Spleen (tissue), 11 donors: ENCODE measurements at regions not wholly inside any gene's neighbourhood (a gene's known extent, or its start where the extent isn't known, plus 50 kb on each side); places are given as distances from the start of the nearest gene placed in this dataset.

Source experiments
- DNase-seq: peaks from one replicate; pipeline ENCODE4 v3.0.0-alpha.2; 2020
- H3K27ac ChIP-seq, 8 donors: fragments of 200-600 bp; sonication (generic) in 7 of 8; 1 replicate in 4 of 8; 2 replicates in 4 of 8; pipeline versions ENCODE4 v1.5.0 to v1.8.0; 2016 to 2021; ENCODE audit warnings: inconsistent platforms in 4 of 8, mild to moderate bottlenecking in 4 of 8, moderate library complexity in 1 of 8
- H3K27me3 ChIP-seq, 7 donors: fragments of 200-600 bp; sonication (generic) in 6 of 7; replicated peaks in 1 of 7; 1 replicate in 4 of 7; 2 replicates in 3 of 7; pipeline versions ENCODE4 v1.5.0 to v1.8.0; 2016 to 2021; ENCODE audit warnings: inconsistent platforms in 3 of 7, mild to moderate bottlenecking in 1 of 7
- H3K36me3 ChIP-seq, 6 donors: fragments of 200-600 bp; sonication (generic) in 5 of 6; 1 replicate in 4 of 6; 2 replicates in 2 of 6; pipeline versions ENCODE4 v1.5.0 to v1.8.0; 2016 to 2021; ENCODE audit warnings: inconsistent platforms in 2 of 6
- H3K4me1 ChIP-seq, 6 donors: fragments of 200-600 bp; sonication (generic) in 5 of 6; 1 replicate in 3 of 6; 2 replicates in 3 of 6; pipeline versions ENCODE4 v1.5.0 to v1.8.0; 2016 to 2021; ENCODE audit warnings: inconsistent platforms in 3 of 6
- H3K4me3 ChIP-seq, 8 donors: fragments of 200-600 bp; sonication (generic) in 7 of 8; 1 replicate in 4 of 8; 2 replicates in 4 of 8; pipeline versions ENCODE4 v1.5.0 to v1.8.0; 2016 to 2021; ENCODE audit warnings: inconsistent platforms in 4 of 8, mild to moderate bottlenecking in 4 of 8, moderate library complexity in 2 of 8
- H3K9me3 ChIP-seq, 8 donors: fragments of 200-600 bp; sonication (generic) in 7 of 8; 1 replicate in 4 of 8; 2 replicates in 4 of 8; pipeline versions ENCODE4 v1.5.0 to v1.8.0; 2016 to 2021; ENCODE audit warnings: inconsistent platforms in 4 of 8
- CTCF ChIP-seq, 11 experiments: fragments of 200-600 bp in 7 of 11; fragments of 450-650 bp in 4 of 11; sonication (generic) in 4 of 11; IDR thresholded peaks in 8 of 11; conservative IDR thresholded peaks in 3 of 11; 1 replicate in 7 of 11; 2 replicates in 4 of 11; pipeline versions ENCODE4 v1.4.0 to v1.8.0; 2016 to 2021; ENCODE audit warnings: antibody characterized with exemption in 11 of 11, inconsistent platforms in 4 of 11, mild to moderate bottlenecking in 1 of 11
- POLR2A ChIP-seq, 3 donors: fragments of 450-650 bp; IDR thresholded peaks; one replicate each; pipeline ENCODE4 v1.5.1; 2017; ENCODE audit warnings: antibody characterized with exemption in 3 of 3, mild to moderate bottlenecking in 1 of 3
- POLR2AphosphoS5 ChIP-seq, 3 donors: sonication (generic); formaldehyde crosslinking; IDR thresholded peaks; one replicate each; pipeline ENCODE4 v1.5.1; 2017; ENCODE audit warnings: antibody characterized with exemption in 3 of 3
- WGBS, 5 donors: extraction: QIAGEN DNeasy Blood & Tissue Kit in 3 of 5; methylation state at CpG; one replicate each; pipeline versions ENCODE4 v1.1.5 to v1.1.7; 2013 to 2018; 5-methylcytosine and 5-hydroxymethylcytosine counted together
- intact Hi-C: fragments of 100-400 bp; cut with DNase I; formaldehyde crosslinking; loops from one replicate; pipeline ENCODE4 v1.15.0; 2023; ENCODE audit warnings: low total_unique reads
- donor health status: healthy with polysubstance abuse.
- donor health status: DM: no; HTN: no; CAD: no; lungs with moderate emphysema.
- donor health status: DM: no; HTN: no; CAD: no.
- donor health status: Bipolar disorder and iron deficiency.
- donor health status: healthy.
- donor health status: DM: no; HTN: no; CAD: no.
- donor health status: DM: yes; HTN: yes; CAD: no.

- Histone ChIP-seq H3K27me3 (no peaks in the 10 kb centered on the region), H3K27ac (no peak overlapping the region), H3K9me3 (peaks cover 0 to 7% (median 0%) of the 10 kb centered on the region in 8 donors), H3K36me3 (no peaks in the 10 kb centered on the region), H3K4me3 (no peak overlapping the region), H3K4me1 (no peaks in the 10 kb centered on the region)
- no peak for TF ChIP-seq POLR2AphosphoS5 (IDR thresholded peaks at IDR 0.05)
- TF ChIP-seq POLR2A (IDR thresholded peaks at IDR 0.05) = no peak
- TF ChIP-seq CTCF (IDR thresholded peaks at IDR 0.05 in 8 of 11, conservative IDR thresholded peaks at IDR 0.05 in 3 of 11) = no peak
- intact Hi-C loops = no loop called here
- DNase-seq = no peak
Observed at GRCh38 chr3:80261082-80261481, 493.3 kb upstream of the ROBO1 start.

- WGBS, 5 donors = 65 to 84% (median 78%) methylated on average over 4 of the region's 4 CpGs
- no peak for TF ChIP-seq CTCF (IDR thresholded peaks at IDR 0.05 in 8 of 11, conservative IDR thresholded peaks at IDR 0.05 in 3 of 11)
- no peak for TF ChIP-seq POLR2A (IDR thresholded peaks at IDR 0.05)
- TF ChIP-seq POLR2AphosphoS5 (IDR thresholded peaks at IDR 0.05) = no peak
- Histone ChIP-seq H3K9me3 (peaks cover 0 to 13% (median 0%) of the 10 kb centered on the region in 8 donors), H3K27me3 (no peaks in the 10 kb centered on the region), H3K27ac (no peak overlapping the region), H3K4me1 (no peaks in the 10 kb centered on the region), H3K36me3 (no peaks in the 10 kb centered on the region), H3K4me3 (no peak overlapping the region)
- intact Hi-C loops = no loop called here
- no peak for DNase-seq
Observed at GRCh38 chr3:80259736-80260135, 491.9 kb upstream of the ROBO1 start.

GRCh38 chr3:80252113-80252512 is 484.3 kb upstream of the ROBO1 start:
- H3K4me3 ChIP-seq = no peak overlapping the region
- no peaks in the 10 kb centered on the region for H3K27me3 ChIP-seq
- peaks cover 0 to 57% (median 24%) of the 10 kb centered on the region in 8 donors for H3K9me3 ChIP-seq
- WGBS, 5 donors = 94 to 100% (median 95%) methylated on average over 2 of the region's 2 CpGs
- TF ChIP-seq POLR2A (IDR thresholded peaks at IDR 0.05) (no peak), CTCF (IDR thresholded peaks at IDR 0.05 in 8 of 11, conservative IDR thresholded peaks at IDR 0.05 in 3 of 11) (no peak), POLR2AphosphoS5 (IDR thresholded peaks at IDR 0.05) (no peak)
- no peak for DNase-seq
- intact Hi-C loops = no loop called here
- H3K27ac ChIP-seq = no peak overlapping the region
- H3K36me3 ChIP-seq = no peaks in the 10 kb centered on the region
- no peaks in the 10 kb centered on the region for H3K4me1 ChIP-seq

GRCh38 chr3:80247766-80248165 is 480.0 kb upstream of the ROBO1 start:
- H3K9me3 ChIP-seq = peaks cover 0 to 62% (median 30%) of the 10 kb centered on the region in 8 donors
- no peaks in the 10 kb centered on the region for H3K4me1 ChIP-seq
- intact Hi-C loops = no loop called here
- no peak overlapping the region for H3K4me3 ChIP-seq
- WGBS, 5 donors = 81 to 92% (median 89%) methylated on average over 3 of the region's 3 CpGs
- H3K27ac ChIP-seq = no peak overlapping the region
- DNase-seq = no peak
- no peaks in the 10 kb centered on the region for H3K27me3 ChIP-seq
- no peak for TF ChIP-seq POLR2A (IDR thresholded peaks at IDR 0.05)
- no peak for TF ChIP-seq POLR2AphosphoS5 (IDR thresholded peaks at IDR 0.05)
- TF ChIP-seq CTCF (IDR thresholded peaks at IDR 0.05 in 8 of 11, conservative IDR thresholded peaks at IDR 0.05 in 3 of 11) = no peak
- no peaks in the 10 kb centered on the region for H3K36me3 ChIP-seq
